Activated CD4-positive, alpha-beta T cell treated with anti-CD3 and anti-CD28 coated beads, Interleukin-10, Interleukin-2, amounts not matched to agents 100 ng/mL and 50 ng/mL, durations not matched to agents 16 hours and 8 hours (primary cell): ENCODE measurements at regions not wholly inside any gene's neighbourhood (a gene's known extent, or its start where the extent isn't known, plus 50 kb on each side); places are given as distances from the start of the nearest gene placed in this dataset.

ENCODE experiments used
- DNase-seq: peaks from one replicate; pipeline ENCODE4 v3.0.0-alpha.2; 2020

- no peak for DNase-seq
Observed at GRCh38 chr2:11050565-11050964, 104.7 kb upstream of the SLC66A3 start.

GRCh38 chr2:11051280-11051679 lies 104.0 kb upstream of the SLC66A3 start:
- no peak for DNase-seq

- DNase-seq, result no peak
Observed at GRCh38 chr2:11053546-11053945, 101.7 kb upstream of the SLC66A3 start.

GRCh38 chr2:11054783-11055678 lies 100.2 kb upstream of the SLC66A3 start:
- DNase-seq, result no peak

- DNase-seq, result no peak
Observed at GRCh38 chr2:11055679-11056215, 99.5 kb upstream of the SLC66A3 start.

GRCh38 chr2:11056614-11057013 lies 98.7 kb upstream of the SLC66A3 start:
- no peak for DNase-seq

GRCh38 chr2:11057031-11057430 lies 98.2 kb upstream of the SLC66A3 start:
- no peak for DNase-seq

GRCh38 chr2:11058129-11058528 lies 97.1 kb upstream of the SLC66A3 start:
- no peak for DNase-seq

GRCh38 chr2:11060376-11061169 lies 94.7 kb upstream of the SLC66A3 start:
- no peak for DNase-seq

- no peak for DNase-seq
Observed at GRCh38 chr2:11065833-11066485, 89.3 kb upstream of the SLC66A3 start.

GRCh38 chr2:11067221-11068078 lies 87.8 kb upstream of the SLC66A3 start:
- no peak for DNase-seq

GRCh38 chr2:11068079-11068741 lies 87.1 kb upstream of the SLC66A3 start:
- DNase-seq, result no peak

- no peak for DNase-seq
Observed at GRCh38 chr2:11068856-11069526, 86.3 kb upstream of the SLC66A3 start.

- DNase-seq, result no peak
Observed at GRCh38 chr2:11069566-11070185, 85.6 kb upstream of the SLC66A3 start.

GRCh38 chr2:11071211-11071610 lies 84.1 kb upstream of the SLC66A3 start:
- no peak for DNase-seq

- no peak for DNase-seq
Observed at GRCh38 chr2:11071939-11072338, 83.3 kb upstream of the SLC66A3 start.

- peak; percentile 26 for DNase-seq
Observed at GRCh38 chr2:11072550-11072949, 82.7 kb upstream of the SLC66A3 start.

- DNase-seq, result peak; percentile 41
Observed at GRCh38 chr2:11073251-11073650, 82.0 kb upstream of the SLC66A3 start.

- no peak for DNase-seq
Observed at GRCh38 chr2:11073776-11074175, 81.5 kb upstream of the SLC66A3 start.

- no peak for DNase-seq
Observed at GRCh38 chr2:11074246-11074820, 80.9 kb upstream of the SLC66A3 start.
